ENCODE measurements at regions not wholly inside any gene's neighbourhood (a gene's known extent, or its start where the extent isn't known, plus 50 kb on each side); places are given as distances from the start of the nearest gene placed in this dataset.

GRCh38 chr1:3954170-3955169 lies 54.4 kb upstream of the C1orf174 start:
- no peak for DNase-seq

DNA sequence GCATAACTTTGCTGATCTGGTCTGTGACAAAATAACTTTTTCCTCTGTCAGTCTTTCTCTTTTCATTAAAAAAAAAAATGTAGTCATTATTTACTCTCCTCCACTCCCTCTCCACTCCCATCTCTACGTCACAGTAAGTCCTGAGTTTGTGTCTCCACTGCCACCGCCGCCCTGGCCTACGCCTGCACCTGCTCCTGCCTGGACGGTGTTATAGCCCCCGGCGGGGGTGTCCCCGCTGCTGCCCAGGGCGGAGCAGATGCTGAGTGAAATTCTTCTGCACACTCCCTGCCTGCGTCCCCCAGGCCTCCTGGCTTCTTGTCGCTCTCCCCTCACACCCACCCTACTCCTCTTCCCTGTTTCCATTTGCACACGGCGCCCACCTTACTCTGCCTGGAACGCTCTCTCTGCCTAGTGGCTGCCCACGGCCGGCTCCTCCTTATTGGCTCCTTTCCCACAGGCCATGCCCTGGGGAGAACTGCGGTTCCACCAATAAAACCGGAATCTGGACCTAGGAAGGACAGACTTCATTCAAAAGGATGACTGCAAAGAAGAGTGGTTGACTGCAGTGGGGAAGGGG lies 55.2 kb upstream of the C1orf174 start:
- no peak for DNase-seq

DNA sequence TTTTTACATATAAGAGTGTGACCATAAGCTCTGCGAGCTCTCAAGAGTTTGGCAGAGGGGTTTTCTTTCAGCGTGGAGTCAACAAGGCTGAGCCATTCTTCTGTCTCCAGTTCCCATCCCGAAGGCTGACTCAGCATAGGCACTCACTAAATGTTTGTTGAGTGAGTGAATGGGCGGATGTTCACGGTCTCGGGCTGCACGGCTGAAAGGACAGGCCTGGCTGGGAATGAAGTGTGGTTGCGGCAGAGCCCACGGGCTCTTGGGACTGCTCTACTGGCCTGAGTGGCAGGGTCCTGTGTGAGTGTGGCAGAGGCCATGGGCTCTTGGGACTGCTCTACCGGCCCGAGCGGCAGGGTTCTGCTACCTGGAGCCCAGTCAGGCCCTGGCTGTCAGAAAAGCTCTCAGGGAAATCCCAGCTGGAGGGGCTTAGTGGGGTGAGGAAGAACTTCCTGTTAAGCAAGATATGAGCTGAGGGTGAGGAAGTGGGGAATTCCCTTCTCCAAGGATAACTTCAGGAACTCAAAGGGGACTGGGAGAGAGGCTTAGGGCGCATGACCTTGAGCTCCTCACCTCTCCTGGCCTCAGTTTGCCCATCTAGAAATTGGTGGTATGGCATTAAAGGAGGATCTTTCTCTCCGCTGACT lies 56.6 kb upstream of the C1orf174 start:
- no peak for DNase-seq

GRCh38 chr1:3959361-3959760 lies 59.3 kb upstream of the C1orf174 start:
- DNase-seq, result no peak

DNA sequence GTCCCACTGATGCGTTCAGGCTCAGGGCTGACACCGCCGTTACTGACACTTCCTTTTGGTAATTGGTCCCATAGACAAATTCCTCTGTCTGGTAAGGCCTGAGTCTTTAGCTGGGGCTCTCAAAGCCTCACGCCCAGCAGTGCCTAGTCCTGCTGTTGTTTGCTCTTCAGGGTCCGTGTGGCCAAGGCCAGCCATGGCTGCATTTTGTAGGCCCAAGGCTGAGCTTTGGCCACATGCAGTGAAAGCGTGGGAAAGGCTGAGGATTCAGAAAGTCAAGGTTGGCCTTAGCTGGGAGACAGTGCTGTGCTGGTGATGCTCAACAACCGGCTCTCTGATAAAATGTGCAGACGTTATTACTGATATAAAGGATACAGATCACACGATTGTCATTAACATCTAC lies 63.5 kb upstream of the C1orf174 start:
- no peak for DNase-seq

DNA sequence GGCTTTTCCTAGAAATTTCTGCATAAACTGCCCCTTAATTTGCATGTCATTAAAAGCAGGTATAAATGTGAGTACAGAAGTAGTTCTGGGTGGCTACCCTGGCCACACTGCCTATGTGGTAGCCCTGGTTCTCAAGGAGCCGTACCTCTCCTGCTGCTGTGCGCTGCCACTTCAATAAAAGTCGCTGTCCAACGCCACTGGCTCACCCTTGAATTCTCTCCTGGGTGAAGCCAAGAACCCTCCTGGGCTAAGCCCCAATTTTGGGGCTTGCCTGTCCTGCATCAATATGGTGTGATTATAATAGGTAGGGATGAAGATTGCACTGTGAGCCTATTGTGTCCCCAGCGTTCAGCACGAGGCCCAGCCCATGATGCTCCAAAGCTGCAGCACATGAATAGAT lies 65.6 kb upstream of the C1orf174 start:
- no peak for DNase-seq

- DNase-seq, result no peak
These were observed 68.8 kb upstream of the C1orf174 start for GRCh38 chr1:3968851-3969250.

DNA sequence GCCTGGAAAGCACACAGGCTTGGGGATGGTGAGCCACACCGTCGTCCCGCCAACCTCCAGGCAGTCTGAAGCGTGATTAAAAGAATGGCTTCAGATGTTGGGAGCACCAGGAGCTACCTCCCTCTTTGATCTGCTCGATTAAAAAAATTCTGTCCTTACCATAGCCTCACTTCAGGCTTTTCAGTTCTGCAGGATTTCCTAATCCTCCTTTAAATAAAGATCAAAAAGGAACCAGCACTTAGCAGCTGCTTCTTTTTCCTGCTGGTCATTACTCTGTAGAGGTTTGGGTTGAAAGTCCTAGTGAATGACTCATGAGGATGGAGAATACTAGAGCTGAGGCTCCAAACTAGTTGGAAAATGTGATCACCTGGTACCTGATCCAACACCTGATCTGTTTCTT lies 71.9 kb upstream of the C1orf174 start:
- no peak for DNase-seq

DNA sequence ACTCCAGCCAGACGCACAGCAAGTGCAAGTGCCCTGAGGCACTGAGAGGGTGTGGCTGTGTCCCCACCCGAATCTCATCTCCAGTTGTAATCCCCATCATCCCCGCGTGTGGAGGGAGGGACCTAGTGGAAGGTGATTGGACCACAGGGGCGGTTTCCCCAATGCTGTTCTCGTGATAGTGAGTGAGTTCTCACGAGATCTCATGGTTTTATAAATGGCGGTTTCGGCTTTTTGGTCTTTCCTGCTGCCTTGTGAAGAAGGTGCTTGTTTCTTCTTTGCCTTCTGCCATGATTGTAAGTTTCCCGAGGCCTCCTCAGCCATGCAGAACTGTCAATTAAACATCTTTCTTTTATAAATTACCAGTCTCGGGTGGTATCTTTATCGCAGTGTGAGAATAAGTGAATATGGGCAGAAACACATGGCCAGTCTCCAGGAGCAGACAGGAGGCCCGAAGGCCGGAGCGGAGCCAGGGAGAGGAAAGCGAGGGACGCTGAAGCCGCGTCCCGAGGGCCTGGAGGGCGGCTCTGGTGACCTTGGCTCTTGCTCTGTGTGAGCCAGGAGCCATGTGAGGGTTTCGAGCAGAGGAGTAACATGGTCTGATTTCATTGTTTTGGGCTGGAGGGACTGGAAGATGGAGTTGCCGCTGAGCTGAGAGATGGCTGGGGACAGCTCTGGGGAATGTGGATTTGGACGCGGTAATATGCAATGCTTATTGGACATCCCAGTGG lies 76.0 kb upstream of the C1orf174 start:
- DNase-seq, result no peak

- no peak for DNase-seq
These were observed 76.7 kb upstream of the C1orf174 start for GRCh38 chr1:3976821-3977220.

- DNase-seq, result no peak
These were observed 78.3 kb upstream of the C1orf174 start for GRCh38 chr1:3978196-3978989.

- DNase-seq, result no peak
These were observed 78.9 kb upstream of the C1orf174 start for GRCh38 chr1:3978990-3979325.

- no peak for DNase-seq
These were observed 81.2 kb upstream of the C1orf174 start for GRCh38 chr1:3981261-3981660.

GRCh38 chr1:3981746-3982505 lies 81.9 kb upstream of the C1orf174 start:
- no peak for DNase-seq

DNA sequence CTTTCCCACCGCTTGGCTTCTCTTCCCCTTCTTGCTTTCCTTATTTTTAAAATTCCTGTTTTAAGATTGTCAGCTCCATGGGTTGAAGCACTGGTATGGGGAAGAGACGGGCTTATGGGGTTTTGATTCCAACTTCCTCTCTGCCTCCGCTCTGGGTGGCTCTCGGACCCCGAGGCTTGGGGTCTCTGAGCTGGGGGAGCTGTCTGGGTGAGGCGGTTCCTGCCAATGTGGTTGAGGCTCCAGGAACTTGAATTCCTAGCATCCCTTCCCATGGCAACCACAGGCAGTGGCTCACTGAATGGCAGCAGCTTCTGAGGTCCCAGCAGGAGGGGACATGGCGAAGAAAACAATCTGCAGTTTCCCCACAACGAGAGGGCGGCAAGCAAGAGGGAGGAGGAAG lies 83.1 kb upstream of the C1orf174 start:
- DNase-seq, result no peak

- no peak for DNase-seq
These were observed 84.5 kb upstream of the C1orf174 start for GRCh38 chr1:3984586-3984985.

- no peak for DNase-seq
These were observed 86.7 kb upstream of the C1orf174 start for GRCh38 chr1:3986686-3987218.

GRCh38 chr1:3987669-3988235 lies 87.7 kb upstream of the C1orf174 start:
- no peak for DNase-seq

DNA sequence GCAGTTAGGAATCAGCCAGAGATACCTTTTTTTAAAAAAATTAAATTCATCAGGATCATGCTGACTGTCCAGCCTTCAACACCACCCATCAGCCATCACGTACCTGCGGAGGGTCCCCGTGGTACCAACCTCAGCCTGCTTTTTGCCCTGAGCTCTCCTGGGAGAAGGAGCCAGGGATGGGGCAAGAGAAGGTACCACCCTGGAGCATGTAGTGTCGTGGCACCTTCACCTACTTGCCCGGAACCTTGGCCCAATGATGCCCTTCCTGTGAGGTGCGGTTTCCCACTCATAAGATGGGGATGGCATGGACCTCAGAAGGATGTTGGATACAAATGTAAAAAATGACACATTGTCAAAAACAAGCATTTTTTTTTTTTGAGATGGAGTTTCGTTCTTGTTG lies 88.4 kb upstream of the C1orf174 start:
- DNase-seq, result no peak

- DNase-seq, result no peak
These were observed 89.4 kb upstream of the C1orf174 start for GRCh38 chr1:3989465-3989864.

- DNase-seq, result peak in 1 of 2 donors; percentile 4
These were observed 92.1 kb upstream of the C1orf174 start for GRCh38 chr1:3992103-3992556.
